Stomach (tissue), 8 donors: ENCODE measurements at regions not wholly inside any gene's neighbourhood (a gene's known extent, or its start where the extent isn't known, plus 50 kb on each side); places are given as distances from the start of the nearest gene placed in this dataset.
A peak's percentile ranks its signal among the peaks of the same experiment; 100 is the strongest.

ENCODE experiments used
- DNase-seq, 2 donors: peaks; one replicate each; pipeline versions ENCODE4 v3.0.0 to v3.0.0-alpha.2; 2013 to 2019
- H3K27ac ChIP-seq, 5 donors: fragments of 200-600 bp in 4 of 5; sonication (generic) in 4 of 5; one replicate each; pipeline ENCODE4 v1.5.1; 2013 to 2019; ENCODE audit warnings: mild to moderate bottlenecking in 1 of 5, moderate library complexity in 1 of 5
- H3K27me3 ChIP-seq, 3 donors: fragments of 200-600 bp; sonication (generic); one replicate each; pipeline ENCODE4 v1.5.1; 2017 to 2019; ENCODE audit warnings: mixed run types in 1 of 3
- H3K36me3 ChIP-seq, 4 donors: fragments of 200-600 bp; sonication (generic); 1 replicate in 3 of 4; 2 replicates in 1 of 4; pipeline ENCODE4 v1.5.1; 2016 to 2019
- H3K4me1 ChIP-seq, 4 donors: fragments of 200-600 bp; sonication (generic); one replicate each; pipeline ENCODE4 v1.5.1; 2016 to 2019
- H3K4me3 ChIP-seq, 4 donors: fragments of 200-600 bp; sonication (generic) in 3 of 4; one replicate each; pipeline ENCODE4 v1.5.1; 2016 to 2019; ENCODE audit warnings: mild to moderate bottlenecking in 1 of 4
- H3K9me3 ChIP-seq, 4 donors: fragments of 200-600 bp; sonication (generic); one replicate each; pipeline ENCODE4 v1.5.1; 2016 to 2019
- EP300 ChIP-seq: sonication (generic); formaldehyde crosslinking; IDR thresholded peaks from one replicate; pipeline ENCODE4 v1.6.1; 2017; ENCODE audit warnings: antibody characterized with exemption
- POLR2A ChIP-seq, 4 donors: fragments of 450-650 bp; IDR thresholded peaks; one replicate each; pipeline ENCODE4 v1.6.1; 2016; ENCODE audit warnings: antibody characterized with exemption in 4 of 4, control low read depth in 2 of 4, mild to moderate bottlenecking in 1 of 4, moderate library complexity in 1 of 4
- POLR2AphosphoS5 ChIP-seq, 3 donors: sonication (generic); formaldehyde crosslinking; IDR thresholded peaks; one replicate each; pipeline ENCODE4 v1.6.1; 2016; ENCODE audit warnings: antibody characterized with exemption in 3 of 3
- WGBS, 5 donors: extraction: QIAGEN DNeasy Blood & Tissue Kit in 3 of 5; methylation state at CpG; one replicate each; pipeline versions ENCODE4 v1.1.5 to v1.1.7; 2013 to 2018; 5-methylcytosine and 5-hydroxymethylcytosine counted together
- intact Hi-C: fragments of 100-400 bp; cut with DNase I; formaldehyde crosslinking; loops from one replicate; pipeline ENCODE4 v1.15.1; 2023; ENCODE audit warnings: low total_unique reads
- TF ChIP-seq, protein P1 (sequence below), 7 experiments: fragments of 450-650 bp in 4 of 7; fragments of 200-600 bp in 3 of 7; sonication (generic) in 3 of 7; IDR thresholded peaks; one replicate each; pipeline ENCODE4 v1.5.1; 2016 to 2019; ENCODE audit warnings: antibody characterized with exemption in 7 of 7, control low read depth in 2 of 7, mild to moderate bottlenecking in 1 of 7
- donor health status: healthy with polysubstance abuse.
- donor health status: Bipolar disorder and iron deficiency.
- donor health status: healthy.

DNA sequence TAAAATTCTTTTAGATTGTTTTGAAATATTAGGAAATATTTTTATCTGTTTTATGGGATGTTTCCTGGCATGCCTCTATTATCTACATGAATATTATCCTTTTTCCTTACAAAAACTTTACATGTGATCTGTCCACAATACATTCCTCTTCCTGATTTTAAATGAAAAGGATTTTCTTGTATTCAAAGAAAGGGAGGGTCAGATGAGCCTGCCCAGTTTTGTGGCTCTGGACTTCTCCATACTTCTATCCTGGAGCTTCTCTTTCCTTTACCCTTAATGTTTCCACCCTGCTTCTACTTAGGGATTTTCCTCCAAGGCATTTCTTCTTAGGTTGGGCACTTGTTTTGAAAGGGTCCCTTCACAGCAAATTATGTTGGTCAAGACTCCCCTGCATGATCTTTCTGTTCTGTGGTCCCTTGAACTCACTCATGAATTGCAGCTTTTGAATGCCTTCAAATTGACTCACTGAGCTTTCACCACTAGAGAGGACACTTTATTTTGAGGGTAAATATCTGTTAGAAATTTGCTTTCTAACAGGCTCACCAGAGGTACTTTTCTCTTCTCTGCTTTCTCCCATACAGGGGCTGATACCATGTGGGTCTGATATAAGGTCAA, 104.9 kb downstream of the CENPW start:
- no peaks in the 10 kb centered on the region for H3K36me3 ChIP-seq
- H3K27ac ChIP-seq = no peak overlapping the region
- no peaks in the 10 kb centered on the region for H3K4me1 ChIP-seq
- H3K4me3 ChIP-seq = no peak overlapping the region
- H3K27me3 ChIP-seq = no peaks in the 10 kb centered on the region
- no peaks in the 10 kb centered on the region for H3K9me3 ChIP-seq
- intact Hi-C loops = no loop called here
- no peak for TF ChIP-seq POLR2AphosphoS5 (IDR thresholded peaks at IDR 0.05)
- no peak for TF ChIP-seq POLR2A (IDR thresholded peaks at IDR 0.05)
- TF ChIP-seq, protein P1, sequence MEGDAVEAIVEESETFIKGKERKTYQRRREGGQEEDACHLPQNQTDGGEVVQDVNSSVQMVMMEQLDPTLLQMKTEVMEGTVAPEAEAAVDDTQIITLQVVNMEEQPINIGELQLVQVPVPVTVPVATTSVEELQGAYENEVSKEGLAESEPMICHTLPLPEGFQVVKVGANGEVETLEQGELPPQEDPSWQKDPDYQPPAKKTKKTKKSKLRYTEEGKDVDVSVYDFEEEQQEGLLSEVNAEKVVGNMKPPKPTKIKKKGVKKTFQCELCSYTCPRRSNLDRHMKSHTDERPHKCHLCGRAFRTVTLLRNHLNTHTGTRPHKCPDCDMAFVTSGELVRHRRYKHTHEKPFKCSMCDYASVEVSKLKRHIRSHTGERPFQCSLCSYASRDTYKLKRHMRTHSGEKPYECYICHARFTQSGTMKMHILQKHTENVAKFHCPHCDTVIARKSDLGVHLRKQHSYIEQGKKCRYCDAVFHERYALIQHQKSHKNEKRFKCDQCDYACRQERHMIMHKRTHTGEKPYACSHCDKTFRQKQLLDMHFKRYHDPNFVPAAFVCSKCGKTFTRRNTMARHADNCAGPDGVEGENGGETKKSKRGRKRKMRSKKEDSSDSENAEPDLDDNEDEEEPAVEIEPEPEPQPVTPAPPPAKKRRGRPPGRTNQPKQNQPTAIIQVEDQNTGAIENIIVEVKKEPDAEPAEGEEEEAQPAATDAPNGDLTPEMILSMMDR (IDR thresholded peaks at IDR 0.05) = no peak
- no peak for TF ChIP-seq EP300
- DNase-seq = no peak

DNA sequence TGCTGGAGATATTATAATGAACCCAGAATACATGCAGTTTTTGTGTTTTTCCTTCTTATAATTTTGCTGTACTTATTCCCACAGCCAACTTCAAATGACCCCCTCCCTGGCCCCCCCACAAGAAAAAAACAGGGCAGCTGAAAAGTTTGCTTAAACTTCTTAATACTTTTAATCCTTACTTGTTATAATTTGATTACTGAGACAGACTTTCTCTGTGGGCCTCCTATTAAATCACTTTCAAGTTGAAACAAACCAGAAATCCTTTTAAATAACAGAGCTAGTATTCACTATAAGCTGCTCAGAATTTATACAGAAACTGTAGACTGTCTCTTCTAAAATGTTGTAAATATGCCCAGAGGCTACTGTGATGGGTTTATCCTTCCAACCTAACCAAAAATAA, 106.3 kb downstream of the CENPW start:
- intact Hi-C loops = no loop called here
- TF ChIP-seq POLR2A (IDR thresholded peaks at IDR 0.05) (no peak), POLR2AphosphoS5 (IDR thresholded peaks at IDR 0.05) (no peak), EP300 (no peak)
- TF ChIP-seq, protein P1 (IDR thresholded peaks at IDR 0.05) = no peak
- no peaks in the 10 kb centered on the region for H3K9me3 ChIP-seq
- H3K27me3 ChIP-seq = no peaks in the 10 kb centered on the region
- no peak overlapping the region for H3K27ac ChIP-seq
- peak in 1 of 2 donors; percentile 7 for DNase-seq
- no peak overlapping the region for H3K4me3 ChIP-seq
- H3K36me3 ChIP-seq = no peaks in the 10 kb centered on the region
- H3K4me1 ChIP-seq = no peaks in the 10 kb centered on the region

DNA sequence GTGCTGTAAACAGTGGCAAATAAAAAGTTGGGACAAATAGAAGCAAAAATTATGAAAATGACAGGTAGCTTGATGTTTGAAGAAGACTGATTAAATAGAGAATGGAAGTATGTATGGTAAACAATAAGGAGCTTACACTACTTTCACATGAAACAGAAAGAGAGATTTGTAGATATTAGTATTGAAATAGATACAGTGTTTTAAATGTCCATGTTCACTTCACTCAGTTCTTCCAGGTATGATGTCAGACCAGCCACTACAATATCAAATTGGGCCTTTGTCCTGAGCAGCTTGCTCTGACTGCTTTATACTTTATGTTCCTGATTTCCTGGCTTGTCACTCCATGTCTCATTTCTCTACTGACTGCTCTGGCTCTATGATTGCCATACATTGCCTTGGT, 107.5 kb downstream of the CENPW start:
- no peaks in the 10 kb centered on the region for H3K4me1 ChIP-seq
- no peaks in the 10 kb centered on the region for H3K36me3 ChIP-seq
- no peak overlapping the region for H3K27ac ChIP-seq
- no peak for DNase-seq
- no peaks in the 10 kb centered on the region for H3K9me3 ChIP-seq
- TF ChIP-seq POLR2AphosphoS5 (IDR thresholded peaks at IDR 0.05) (no peak), EP300 (no peak), POLR2A (IDR thresholded peaks at IDR 0.05) (no peak)
- TF ChIP-seq, protein P1 (IDR thresholded peaks at IDR 0.05) = no peak
- no peak overlapping the region for H3K4me3 ChIP-seq
- no peaks in the 10 kb centered on the region for H3K27me3 ChIP-seq
- intact Hi-C loops = no loop called here

DNA sequence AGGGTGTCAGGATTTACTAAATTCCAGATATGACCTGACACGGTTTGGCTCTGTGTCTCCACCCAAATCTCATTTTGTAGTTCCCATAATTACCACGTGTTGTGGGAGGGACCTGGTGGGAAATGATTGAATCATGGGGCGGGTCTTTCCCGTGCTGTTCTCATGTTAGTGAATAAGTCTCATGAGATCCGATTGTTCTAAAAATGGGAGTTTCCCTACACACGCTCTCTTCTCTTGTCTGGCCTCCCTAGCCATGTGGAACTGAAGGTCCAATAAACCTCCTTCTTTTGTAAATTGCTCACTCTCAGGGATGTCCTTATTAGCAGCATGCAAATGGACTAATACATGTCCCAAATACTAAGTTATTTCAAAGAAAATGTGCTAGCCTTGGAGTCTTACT, 121.1 kb downstream of the CENPW start:
- TF ChIP-seq, protein P1 (IDR thresholded peaks at IDR 0.05) = no peak
- TF ChIP-seq POLR2AphosphoS5 (IDR thresholded peaks at IDR 0.05) = no peak
- no peak for TF ChIP-seq POLR2A (IDR thresholded peaks at IDR 0.05)
- TF ChIP-seq EP300 = no peak
- Histone ChIP-seq H3K9me3 (no peaks in the 10 kb centered on the region), H3K4me3 (no peak overlapping the region), H3K4me1 (no peaks in the 10 kb centered on the region), H3K36me3 (no peaks in the 10 kb centered on the region), H3K27me3 (no peaks in the 10 kb centered on the region), H3K27ac (no peak overlapping the region)
- no peak for DNase-seq
- intact Hi-C loops = no loop called here
- 66 to 77% (median 74%) methylated on average over 6 of the region's 6 CpGs for WGBS, 5 donors
